ENCODE measurements at regions not wholly inside any gene's neighbourhood (a gene's known extent, or its start where the extent isn't known, plus 50 kb on each side); places are given as distances from the start of the nearest gene placed in this dataset.

GRCh38 chr2:8337321-8337720 lies 344.5 kb upstream of the ID2 start:
- TF ChIP-seq MAX (IDR thresholded peaks at IDR 0.05; ENCODE audit: low read depth, low read length): no peak
- no peak for TF ChIP-seq MYC (IDR thresholded peaks at IDR 0.05; ENCODE audit: low read depth, low read length)
- TF ChIP-seq POLR2A (IDR thresholded peaks at IDR 0.05; ENCODE audit: extremely low read depth, insufficient read length): no peak
- no peak for TF ChIP-seq CTCF (IDR thresholded peaks at IDR 0.05; ENCODE audit: low read depth, low read length)
- no peak overlapping the region for H3K4me3 ChIP-seq (ENCODE audit: low read depth, low read length)
- DNase-seq (ENCODE audit: low read depth): peak; percentile 46

DNA sequence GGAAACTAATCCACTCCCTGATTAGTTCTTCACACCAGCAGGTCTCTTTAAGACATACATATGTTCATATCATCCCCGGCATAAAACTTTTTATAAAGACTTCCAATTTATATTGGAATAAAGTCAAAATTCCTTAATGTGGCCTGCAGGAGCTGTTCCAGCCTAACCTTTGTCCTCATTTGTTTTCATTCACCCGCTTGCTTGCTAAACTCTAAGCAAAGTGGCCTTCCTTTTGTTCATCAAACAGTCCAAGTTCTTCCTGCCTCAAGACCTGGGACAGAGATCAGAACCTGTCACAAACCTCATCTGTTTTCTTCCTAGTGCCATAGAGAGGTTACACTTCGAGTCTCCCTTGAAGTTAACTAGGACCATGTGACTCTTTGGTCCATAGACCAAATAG lies 339.4 kb upstream of the ID2 start:
- no peak for DNase-seq (ENCODE audit: low read depth)
- TF ChIP-seq MYC (IDR thresholded peaks at IDR 0.05; ENCODE audit: low read depth, low read length) (no peak), MAX (IDR thresholded peaks at IDR 0.05; ENCODE audit: low read depth, low read length) (no peak), CTCF (IDR thresholded peaks at IDR 0.05; ENCODE audit: low read depth, low read length) (no peak), POLR2A (IDR thresholded peaks at IDR 0.05; ENCODE audit: extremely low read depth, insufficient read length) (no peak)
- H3K4me3 ChIP-seq (ENCODE audit: low read depth, low read length): no peak overlapping the region

DNA sequence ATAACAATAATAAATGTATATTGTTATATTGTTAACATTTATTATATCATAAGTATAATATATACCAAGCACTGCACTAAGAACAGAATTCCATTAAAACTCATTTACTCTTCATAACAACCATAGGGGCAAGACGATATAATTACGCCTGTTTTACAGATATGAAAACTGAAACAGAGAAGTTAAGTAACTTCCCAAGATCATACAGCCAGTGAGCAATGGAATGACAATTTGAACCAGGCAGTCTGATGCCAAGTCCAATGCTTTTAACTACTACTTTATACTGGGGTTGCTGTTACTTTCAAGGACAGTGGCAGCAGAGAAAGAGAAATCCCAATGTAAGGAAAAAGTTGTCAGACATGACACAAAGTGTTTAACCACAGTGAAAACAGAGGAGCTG lies 338.8 kb upstream of the ID2 start:
- no peak overlapping the region for H3K4me3 ChIP-seq (ENCODE audit: low read depth, low read length)
- no peak for DNase-seq (ENCODE audit: low read depth)
- TF ChIP-seq MAX (IDR thresholded peaks at IDR 0.05; ENCODE audit: low read depth, low read length) (no peak), CTCF (IDR thresholded peaks at IDR 0.05; ENCODE audit: low read depth, low read length) (no peak), POLR2A (IDR thresholded peaks at IDR 0.05; ENCODE audit: extremely low read depth, insufficient read length) (no peak), MYC (IDR thresholded peaks at IDR 0.05; ENCODE audit: low read depth, low read length) (no peak)

DNA sequence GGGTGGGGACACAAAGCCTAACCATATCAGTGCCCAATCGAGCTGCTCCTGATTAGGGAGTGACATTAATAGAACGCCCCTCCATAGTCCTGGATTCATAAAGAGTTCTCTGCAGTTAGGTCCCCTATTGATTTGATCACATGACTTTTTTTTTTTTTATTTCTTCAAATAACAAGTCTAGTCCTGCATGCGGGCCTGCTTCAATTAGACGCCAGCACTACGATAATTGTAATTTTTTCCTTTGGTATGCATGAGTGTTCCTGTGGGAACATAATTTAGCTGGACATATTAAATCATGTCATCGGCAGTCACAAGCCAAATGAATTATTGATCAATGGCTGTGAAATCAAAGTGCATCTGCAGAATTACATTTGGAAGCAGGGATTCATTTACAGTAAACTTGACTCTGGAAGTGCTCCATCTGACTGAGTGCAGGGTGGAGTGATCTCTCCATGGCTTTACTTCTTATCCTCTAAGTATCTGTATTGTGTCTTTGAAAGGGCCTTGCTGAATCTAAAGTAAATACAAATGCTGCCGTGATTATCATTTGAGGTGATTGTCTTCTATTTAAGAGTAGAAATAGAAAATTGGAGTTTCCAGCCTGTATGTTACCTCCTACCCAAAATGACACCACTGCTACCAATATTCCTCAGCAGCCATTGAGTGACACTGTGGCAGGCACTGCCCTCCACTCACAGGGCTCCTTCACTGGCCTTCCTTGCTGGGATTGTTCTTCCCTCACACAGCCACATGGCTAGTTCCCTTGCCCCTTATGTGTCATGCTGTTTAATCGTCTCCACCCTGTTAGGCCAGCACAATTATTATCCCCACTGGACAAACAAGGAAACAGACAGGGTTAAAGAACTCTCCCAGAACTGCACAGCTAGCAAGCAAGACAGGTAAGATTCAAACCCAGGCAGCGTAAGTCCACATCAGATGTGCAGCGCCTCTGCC lies 337.4 kb upstream of the ID2 start:
- TF ChIP-seq CTCF (IDR thresholded peaks at IDR 0.05; ENCODE audit: low read depth, low read length): no peak
- no peak for TF ChIP-seq MAX (IDR thresholded peaks at IDR 0.05; ENCODE audit: low read depth, low read length)
- DNase-seq (ENCODE audit: low read depth): no peak
- no peak overlapping the region for H3K4me3 ChIP-seq (ENCODE audit: low read depth, low read length)

- H3K4me3 ChIP-seq (ENCODE audit: low read depth, low read length): no peak overlapping the region
- TF ChIP-seq MYC (IDR thresholded peaks at IDR 0.05; ENCODE audit: low read depth, low read length) (no peak), POLR2A (IDR thresholded peaks at IDR 0.05; ENCODE audit: extremely low read depth, insufficient read length) (no peak)
- DNase-seq (ENCODE audit: low read depth): no peak
These were observed 336.7 kb upstream of the ID2 start for GRCh38 chr2:8345200-8345599.

- DNase-seq (ENCODE audit: low read depth): no peak
- H3K4me3 ChIP-seq (ENCODE audit: low read depth, low read length): no peak overlapping the region
- TF ChIP-seq MYC (IDR thresholded peaks at IDR 0.05; ENCODE audit: low read depth, low read length): no peak
- TF ChIP-seq POLR2A (IDR thresholded peaks at IDR 0.05; ENCODE audit: extremely low read depth, insufficient read length): no peak
- no peak for TF ChIP-seq MAX (IDR thresholded peaks at IDR 0.05; ENCODE audit: low read depth, low read length)
These were observed 335.6 kb upstream of the ID2 start for GRCh38 chr2:8346208-8346607.

Measured in NB4 (cell line).